ENCODE measurements at regions not wholly inside any gene's neighbourhood (a gene's known extent, or its start where the extent isn't known, plus 50 kb on each side); places are given as distances from the start of the nearest gene placed in this dataset.

- Histone ChIP-seq H3K4me1 (ENCODE audit: insufficient read depth, low read length) (peaks cover 15% of the 10 kb centered on the region), H3K4me3 (ENCODE audit: insufficient read depth, low read length) (no peak overlapping the region), H3K36me3 (ENCODE audit: insufficient read depth, low read length) (no peaks in the 10 kb centered on the region), H3K4me2 (ENCODE audit: insufficient read depth, low read length) (no peak overlapping the region), H4K20me1 (ENCODE audit: insufficient read depth, low read length) (no peaks in the 10 kb centered on the region), H3K79me2 (ENCODE audit: insufficient read depth, low read length) (no peaks in the 10 kb centered on the region), H2AFZ (ENCODE audit: low read length) (no peak overlapping the region), H3K9me3 (ENCODE audit: low read depth, low read length) (no peaks in the 10 kb centered on the region), H3K27me3 (ENCODE audit: insufficient read depth, low read length) (no peaks in the 10 kb centered on the region), H3K27ac (ENCODE audit: low read depth, low read length) (no peak overlapping the region)
- no peak for DNase-seq (ENCODE audit: insufficient read length, low spot score, missing footprints)
- no peak for TF ChIP-seq CTCF (IDR thresholded peaks at IDR 0.05; ENCODE audit: extremely low read depth, low read depth, low read length)
Measured at GRCh38 chr4:186819342-186820086, 95.9 kb upstream of the FAT1 start.

- peaks cover 15% of the 10 kb centered on the region for H3K4me1 ChIP-seq (ENCODE audit: insufficient read depth, low read length)
- peak overlapping the region; percentile 53 for H3K27ac ChIP-seq (ENCODE audit: low read depth, low read length)
- H3K27me3 ChIP-seq (ENCODE audit: insufficient read depth, low read length) = no peaks in the 10 kb centered on the region
- no peak overlapping the region for H2AFZ ChIP-seq (ENCODE audit: low read length)
- no peak for TF ChIP-seq CTCF (IDR thresholded peaks at IDR 0.05; ENCODE audit: extremely low read depth, low read depth, low read length)
- H3K79me2 ChIP-seq (ENCODE audit: insufficient read depth, low read length) = no peaks in the 10 kb centered on the region
- peak; percentile 80 for DNase-seq (ENCODE audit: insufficient read length, low spot score, missing footprints)
- H3K4me2 ChIP-seq (ENCODE audit: insufficient read depth, low read length) = peak overlapping the region; percentile 32
- no peaks in the 10 kb centered on the region for H3K9me3 ChIP-seq (ENCODE audit: low read depth, low read length)
- no peaks in the 10 kb centered on the region for H3K36me3 ChIP-seq (ENCODE audit: insufficient read depth, low read length)
- no peaks in the 10 kb centered on the region for H4K20me1 ChIP-seq (ENCODE audit: insufficient read depth, low read length)
- H3K4me3 ChIP-seq (ENCODE audit: insufficient read depth, low read length) = peak overlapping the region; percentile 10
Measured at GRCh38 chr4:186820391-186820891, 96.8 kb upstream of the FAT1 start.

GRCh38 chr4:186823989-186824388 is 100.3 kb upstream of the FAT1 start:
- H3K27me3 ChIP-seq (ENCODE audit: insufficient read depth, low read length) = no peaks in the 10 kb centered on the region
- DNase-seq (ENCODE audit: insufficient read length, low spot score, missing footprints) = no peak
- no peak for TF ChIP-seq CTCF (IDR thresholded peaks at IDR 0.05; ENCODE audit: extremely low read depth, low read depth, low read length)
- no peak overlapping the region for H2AFZ ChIP-seq (ENCODE audit: low read length)
- H3K27ac ChIP-seq (ENCODE audit: low read depth, low read length) = no peak overlapping the region
- no peak overlapping the region for H3K4me3 ChIP-seq (ENCODE audit: insufficient read depth, low read length)
- H3K4me1 ChIP-seq (ENCODE audit: insufficient read depth, low read length) = peaks cover 20% of the 10 kb centered on the region
- no peaks in the 10 kb centered on the region for H3K9me3 ChIP-seq (ENCODE audit: low read depth, low read length)
- no peaks in the 10 kb centered on the region for H3K79me2 ChIP-seq (ENCODE audit: insufficient read depth, low read length)
- no peaks in the 10 kb centered on the region for H3K36me3 ChIP-seq (ENCODE audit: insufficient read depth, low read length)
- H3K4me2 ChIP-seq (ENCODE audit: insufficient read depth, low read length) = no peak overlapping the region
- no peaks in the 10 kb centered on the region for H4K20me1 ChIP-seq (ENCODE audit: insufficient read depth, low read length)

- no peak overlapping the region for H3K4me2 ChIP-seq (ENCODE audit: insufficient read depth, low read length)
- no peak overlapping the region for H2AFZ ChIP-seq (ENCODE audit: low read length)
- H3K36me3 ChIP-seq (ENCODE audit: insufficient read depth, low read length) = no peaks in the 10 kb centered on the region
- H4K20me1 ChIP-seq (ENCODE audit: insufficient read depth, low read length) = no peaks in the 10 kb centered on the region
- H3K27ac ChIP-seq (ENCODE audit: low read depth, low read length) = no peak overlapping the region
- H3K9me3 ChIP-seq (ENCODE audit: low read depth, low read length) = no peaks in the 10 kb centered on the region
- H3K79me2 ChIP-seq (ENCODE audit: insufficient read depth, low read length) = no peaks in the 10 kb centered on the region
- no peaks in the 10 kb centered on the region for H3K27me3 ChIP-seq (ENCODE audit: insufficient read depth, low read length)
- no peak overlapping the region for H3K4me3 ChIP-seq (ENCODE audit: insufficient read depth, low read length)
- no peak for DNase-seq (ENCODE audit: insufficient read length, low spot score, missing footprints)
- H3K4me1 ChIP-seq (ENCODE audit: insufficient read depth, low read length) = peaks cover 20% of the 10 kb centered on the region
- TF ChIP-seq CTCF (IDR thresholded peaks at IDR 0.05; ENCODE audit: extremely low read depth, low read depth, low read length) = no peak
Measured at GRCh38 chr4:186825069-186825468, 101.4 kb upstream of the FAT1 start.
